ENCODE measurements at regions not wholly inside any gene's neighbourhood (a gene's known extent, or its start where the extent isn't known, plus 50 kb on each side); places are given as distances from the start of the nearest gene placed in this dataset.

DNA sequence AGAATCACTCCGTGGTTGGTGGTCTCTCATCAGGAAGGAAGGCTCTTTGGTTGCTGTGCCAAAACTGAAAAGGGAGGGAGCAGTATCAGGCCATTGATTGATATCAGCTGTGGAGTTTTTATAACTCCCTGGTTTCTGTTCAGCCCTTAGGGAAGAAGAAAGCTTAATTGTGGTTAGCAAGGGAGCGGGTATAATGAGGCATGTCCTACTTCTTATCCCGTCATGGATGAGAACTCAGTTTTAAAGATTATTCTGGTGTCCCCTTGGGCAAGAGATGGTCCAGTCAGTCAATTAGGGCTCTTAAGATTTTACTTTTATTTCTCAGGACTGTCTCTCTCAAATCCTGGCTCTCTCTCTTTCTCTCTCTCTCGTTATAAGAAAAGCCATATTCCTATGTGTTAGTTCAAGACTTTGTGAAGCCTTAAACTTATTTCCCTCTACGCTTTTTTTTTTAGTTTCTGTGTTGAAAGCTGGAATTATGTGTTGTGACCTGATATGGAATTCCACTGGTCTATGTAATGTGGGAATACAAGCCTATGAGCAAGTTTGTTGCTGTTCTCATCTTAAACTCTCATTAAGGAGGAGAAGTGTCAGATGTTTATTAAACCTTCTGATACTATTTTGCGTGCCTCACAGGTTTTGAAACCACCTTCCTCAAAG, 514.0 kb upstream of the CDH2 start:
- H3K4me3 ChIP-seq (replicated peaks in 1 of 3; ENCODE audit: insufficient read depth in 1 of 3, low read depth in 2 of 3, low read length in 3 of 3) = no peak overlapping the region
- CTCF ChIA-PET (ENCODE audit: low intra/inter-chr PET ratio, low total read pairs) = no interaction called here
- no peaks in the 10 kb centered on the region for H3K36me3 ChIP-seq (replicated peaks in 1 of 2; ENCODE audit: control insufficient read depth in 1 of 2, insufficient read depth in 2 of 2, low read length in 2 of 2)
- no peak overlapping the region for H2AFZ ChIP-seq (ENCODE audit: low read length)
- TF ChIP-seq, protein P1, sequence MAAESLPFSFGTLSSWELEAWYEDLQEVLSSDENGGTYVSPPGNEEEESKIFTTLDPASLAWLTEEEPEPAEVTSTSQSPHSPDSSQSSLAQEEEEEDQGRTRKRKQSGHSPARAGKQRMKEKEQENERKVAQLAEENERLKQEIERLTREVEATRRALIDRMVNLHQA (CRISPR knock-in tag; IDR thresholded peaks at IDR 0.05) = no peak
- TF ChIP-seq, protein P2, sequence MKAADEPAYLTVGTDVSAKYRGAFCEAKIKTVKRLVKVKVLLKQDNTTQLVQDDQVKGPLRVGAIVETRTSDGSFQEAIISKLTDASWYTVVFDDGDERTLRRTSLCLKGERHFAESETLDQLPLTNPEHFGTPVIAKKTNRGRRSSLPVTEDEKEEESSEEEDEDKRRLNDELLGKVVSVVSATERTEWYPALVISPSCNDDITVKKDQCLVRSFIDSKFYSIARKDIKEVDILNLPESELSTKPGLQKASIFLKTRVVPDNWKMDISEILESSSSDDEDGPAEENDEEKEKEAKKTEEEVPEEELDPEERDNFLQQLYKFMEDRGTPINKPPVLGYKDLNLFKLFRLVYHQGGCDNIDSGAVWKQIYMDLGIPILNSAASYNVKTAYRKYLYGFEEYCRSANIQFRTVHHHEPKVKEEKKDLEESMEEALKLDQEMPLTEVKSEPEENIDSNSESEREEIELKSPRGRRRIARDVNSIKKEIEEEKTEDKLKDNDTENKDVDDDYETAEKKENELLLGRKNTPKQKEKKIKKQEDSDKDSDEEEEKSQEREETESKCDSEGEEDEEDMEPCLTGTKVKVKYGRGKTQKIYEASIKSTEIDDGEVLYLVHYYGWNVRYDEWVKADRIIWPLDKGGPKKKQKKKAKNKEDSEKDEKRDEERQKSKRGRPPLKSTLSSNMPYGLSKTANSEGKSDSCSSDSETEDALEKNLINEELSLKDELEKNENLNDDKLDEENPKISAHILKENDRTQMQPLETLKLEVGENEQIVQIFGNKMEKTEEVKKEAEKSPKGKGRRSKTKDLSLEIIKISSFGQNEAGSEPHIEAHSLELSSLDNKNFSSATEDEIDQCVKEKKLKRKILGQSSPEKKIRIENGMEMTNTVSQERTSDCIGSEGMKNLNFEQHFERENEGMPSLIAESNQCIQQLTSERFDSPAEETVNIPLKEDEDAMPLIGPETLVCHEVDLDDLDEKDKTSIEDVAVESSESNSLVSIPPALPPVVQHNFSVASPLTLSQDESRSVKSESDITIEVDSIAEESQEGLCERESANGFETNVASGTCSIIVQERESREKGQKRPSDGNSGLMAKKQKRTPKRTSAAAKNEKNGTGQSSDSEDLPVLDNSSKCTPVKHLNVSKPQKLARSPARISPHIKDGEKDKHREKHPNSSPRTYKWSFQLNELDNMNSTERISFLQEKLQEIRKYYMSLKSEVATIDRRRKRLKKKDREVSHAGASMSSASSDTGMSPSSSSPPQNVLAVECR (CRISPR knock-in tag; IDR thresholded peaks at IDR 0.05; ENCODE audit: borderline replicate concordance) = no peak
- TF ChIP-seq ZNF326 (CRISPR knock-in tag; IDR thresholded peaks at IDR 0.05; ENCODE audit: borderline replicate concordance) (no peak), HCFC1 (IDR thresholded peaks at IDR 0.05; ENCODE audit: low read depth, low read length) (no peak), ZNF577 (CRISPR knock-in tag; IDR thresholded peaks at IDR 0.05; ENCODE audit: borderline replicate concordance, low read depth) (no peak), KDM5A (IDR thresholded peaks at IDR 0.05; ENCODE audit: borderline replicate concordance, low read length) (no peak), ZNF552 (CRISPR knock-in tag; IDR thresholded peaks at IDR 0.05; ENCODE audit: borderline replicate concordance) (no peak), NAIF1 (CRISPR knock-in tag; IDR thresholded peaks at IDR 0.05; ENCODE audit: borderline replicate concordance) (no peak), ZNF816 (CRISPR knock-in tag; IDR thresholded peaks at IDR 0.05; ENCODE audit: borderline replicate concordance) (no peak)
- TF ChIP-seq, protein P3, sequence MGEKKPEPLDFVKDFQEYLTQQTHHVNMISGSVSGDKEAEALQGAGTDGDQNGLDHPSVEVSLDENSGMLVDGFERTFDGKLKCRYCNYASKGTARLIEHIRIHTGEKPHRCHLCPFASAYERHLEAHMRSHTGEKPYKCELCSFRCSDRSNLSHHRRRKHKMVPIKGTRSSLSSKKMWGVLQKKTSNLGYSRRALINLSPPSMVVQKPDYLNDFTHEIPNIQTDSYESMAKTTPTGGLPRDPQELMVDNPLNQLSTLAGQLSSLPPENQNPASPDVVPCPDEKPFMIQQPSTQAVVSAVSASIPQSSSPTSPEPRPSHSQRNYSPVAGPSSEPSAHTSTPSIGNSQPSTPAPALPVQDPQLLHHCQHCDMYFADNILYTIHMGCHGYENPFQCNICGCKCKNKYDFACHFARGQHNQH (CRISPR knock-in tag; IDR thresholded peaks at IDR 0.05) = no peak
- POLR2A ChIA-PET = no interaction called here
- no peaks in the 10 kb centered on the region for H3K79me2 ChIP-seq (ENCODE audit: insufficient read depth, low read length)
- H3K9ac ChIP-seq (ENCODE audit: insufficient read depth, low read depth, low read length) = no peak overlapping the region
- ATAC-seq = no peak
- no peak for DNase-seq (ENCODE audit: low spot score)
- WGBS (ENCODE audit: low lambda C conversion rate) = under 1% methylated on average over 6 of the region's 6 CpGs
- H3K4me1 ChIP-seq (ENCODE audit: insufficient read depth, low read length) = no peaks in the 10 kb centered on the region
- no peaks in the 10 kb centered on the region for H4K20me1 ChIP-seq (ENCODE audit: insufficient read depth, low read length)
- H3K9me3 ChIP-seq (ENCODE audit: low read length) = no peaks in the 10 kb centered on the region
- in situ Hi-C loops (cut with HindIII; ENCODE audit: extremely low pct_ligation_motif_present, low pct_unique_long_range_greater_than_20kb) = no loop called here
- no TSS peak for BruUV-seq (replicated peaks)
- H3K27ac ChIP-seq (ENCODE audit: extremely low read length, insufficient read depth, low read length) = no peak overlapping the region
- intact Hi-C loops (cut with micrococcal nuclease; ENCODE audit: unreplicated experiment) = no loop called here
- no peak for FAIRE-seq
- no peak overlapping the region for H3K4me2 ChIP-seq (ENCODE audit: low read depth, low read length)
- H3K27me3 ChIP-seq (ENCODE audit: control insufficient read depth in 1 of 2, insufficient read depth in 2 of 2, low read length in 2 of 2) = no peaks in the 10 kb centered on the region
